ENCODE measurements at regions not wholly inside any gene's neighbourhood (a gene's known extent, or its start where the extent isn't known, plus 50 kb on each side); places are given as distances from the start of the nearest gene placed in this dataset.

GRCh38 chr3:107150675-107151074 lies 226.6 kb upstream of the CCDC54 start:
- TF ChIP-seq CTCF (IDR thresholded peaks at IDR 0.05; ENCODE audit: unreplicated experiment): no peak
- no peak overlapping the region for H3K4me3 Mint-ChIP-seq (ENCODE audit: unreplicated experiment)
- CTCF ChIA-PET: no interaction called here
- DNase-seq (ENCODE audit: unreplicated experiment): no peak
- POLR2A ChIA-PET: no interaction called here
- intact Hi-C loops (cut with micrococcal nuclease): no loop called here
- H3K27ac Mint-ChIP-seq (ENCODE audit: low read depth, unreplicated experiment): no peak overlapping the region
- BruUV-seq (replicated peaks): no TSS peak
- H3K4me1 Mint-ChIP-seq (ENCODE audit: insufficient read depth, unreplicated experiment): no peaks in the 10 kb centered on the region
- H3K27me3 Mint-ChIP-seq (ENCODE audit: insufficient read depth, unreplicated experiment): no peaks in the 10 kb centered on the region
- H3K36me3 Mint-ChIP-seq (ENCODE audit: insufficient read depth, unreplicated experiment): no peaks in the 10 kb centered on the region
- no peaks in the 10 kb centered on the region for H3K9me3 Mint-ChIP-seq (ENCODE audit: unreplicated experiment)

GRCh38 chr3:107153981-107154380 lies 223.3 kb upstream of the CCDC54 start:
- CTCF ChIA-PET: no interaction called here
- Mint-ChIP-seq H3K36me3 (ENCODE audit: insufficient read depth, unreplicated experiment) (no peaks in the 10 kb centered on the region), H3K4me1 (ENCODE audit: insufficient read depth, unreplicated experiment) (no peaks in the 10 kb centered on the region), H3K27me3 (ENCODE audit: insufficient read depth, unreplicated experiment) (no peaks in the 10 kb centered on the region), H3K27ac (ENCODE audit: low read depth, unreplicated experiment) (no peak overlapping the region), H3K9me3 (ENCODE audit: unreplicated experiment) (peaks cover 18% of the 10 kb centered on the region), H3K4me3 (ENCODE audit: unreplicated experiment) (no peak overlapping the region)
- DNase-seq (ENCODE audit: unreplicated experiment): no peak
- no peak for TF ChIP-seq CTCF (IDR thresholded peaks at IDR 0.05; ENCODE audit: unreplicated experiment)
- POLR2A ChIA-PET: no interaction called here
- intact Hi-C loops (cut with micrococcal nuclease): no loop called here
- BruUV-seq (replicated peaks): no TSS peak

GRCh38 chr3:107172411-107172810 lies 204.8 kb upstream of the CCDC54 start:
- POLR2A ChIA-PET: no interaction called here

GRCh38 chr3:107184375-107184774 lies 192.9 kb upstream of the CCDC54 start:
- H3K36me3 Mint-ChIP-seq (ENCODE audit: insufficient read depth, unreplicated experiment): no peaks in the 10 kb centered on the region
- no peaks in the 10 kb centered on the region for H3K9me3 Mint-ChIP-seq (ENCODE audit: unreplicated experiment)
- H3K27me3 Mint-ChIP-seq (ENCODE audit: insufficient read depth, unreplicated experiment): no peaks in the 10 kb centered on the region
- DNase-seq (ENCODE audit: unreplicated experiment): no peak
- no peak for TF ChIP-seq CTCF (IDR thresholded peaks at IDR 0.05; ENCODE audit: unreplicated experiment)
- no TSS peak for BruUV-seq (replicated peaks)
- no peak overlapping the region for H3K4me3 Mint-ChIP-seq (ENCODE audit: unreplicated experiment)
- intact Hi-C loops (cut with micrococcal nuclease): no loop called here
- no peaks in the 10 kb centered on the region for H3K4me1 Mint-ChIP-seq (ENCODE audit: insufficient read depth, unreplicated experiment)
- no peak overlapping the region for H3K27ac Mint-ChIP-seq (ENCODE audit: low read depth, unreplicated experiment)
- POLR2A ChIA-PET: interaction anchor here (0.7 kb wide), 1 partner anchor 17 kb away, joined by 3 read pairs; no protein-coding TSS in a partner anchor
- CTCF ChIA-PET: no interaction called here

More at GRCh38 chr3:107172411-107172810, 204.8 kb upstream of the CCDC54 start:
- intact Hi-C loops (cut with micrococcal nuclease): no loop called here
- CTCF ChIA-PET: no interaction called here
- no TSS peak for BruUV-seq (replicated peaks)
- Mint-ChIP-seq H3K27me3 (ENCODE audit: insufficient read depth, unreplicated experiment) (no peaks in the 10 kb centered on the region), H3K36me3 (ENCODE audit: insufficient read depth, unreplicated experiment) (peaks cover 6% of the 10 kb centered on the region), H3K4me1 (ENCODE audit: insufficient read depth, unreplicated experiment) (no peaks in the 10 kb centered on the region), H3K4me3 (ENCODE audit: unreplicated experiment) (no peak overlapping the region), H3K9me3 (ENCODE audit: unreplicated experiment) (peaks cover 8% of the 10 kb centered on the region), H3K27ac (ENCODE audit: low read depth, unreplicated experiment) (no peak overlapping the region)
- no peak for DNase-seq (ENCODE audit: unreplicated experiment)
- TF ChIP-seq CTCF (IDR thresholded peaks at IDR 0.05; ENCODE audit: unreplicated experiment): no peak
